ENCODE measurements at regions not wholly inside any gene's neighbourhood (a gene's known extent, or its start where the extent isn't known, plus 50 kb on each side); places are given as distances from the start of the nearest gene placed in this dataset.

DNA sequence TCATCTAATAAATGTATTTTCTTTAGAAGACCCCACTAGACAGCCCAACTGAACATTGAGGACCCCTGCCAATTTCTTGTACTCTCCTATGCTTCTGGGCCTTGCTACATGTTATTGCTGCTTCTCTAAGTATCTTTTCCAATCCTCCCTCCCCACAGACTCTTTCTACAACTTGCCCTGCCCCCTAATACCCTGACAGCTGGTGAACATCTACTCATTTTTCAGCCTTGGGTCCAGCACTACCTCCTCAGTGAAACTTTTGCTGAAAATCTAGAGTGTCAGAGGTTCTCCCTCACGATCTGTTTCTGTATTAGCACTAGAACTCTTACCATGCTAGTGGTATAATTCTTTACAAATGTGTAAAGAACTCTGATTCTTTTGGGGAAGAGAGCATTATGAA is 106.8 kb upstream of the SIX3 start:
- TF ChIP-seq, protein P1, sequence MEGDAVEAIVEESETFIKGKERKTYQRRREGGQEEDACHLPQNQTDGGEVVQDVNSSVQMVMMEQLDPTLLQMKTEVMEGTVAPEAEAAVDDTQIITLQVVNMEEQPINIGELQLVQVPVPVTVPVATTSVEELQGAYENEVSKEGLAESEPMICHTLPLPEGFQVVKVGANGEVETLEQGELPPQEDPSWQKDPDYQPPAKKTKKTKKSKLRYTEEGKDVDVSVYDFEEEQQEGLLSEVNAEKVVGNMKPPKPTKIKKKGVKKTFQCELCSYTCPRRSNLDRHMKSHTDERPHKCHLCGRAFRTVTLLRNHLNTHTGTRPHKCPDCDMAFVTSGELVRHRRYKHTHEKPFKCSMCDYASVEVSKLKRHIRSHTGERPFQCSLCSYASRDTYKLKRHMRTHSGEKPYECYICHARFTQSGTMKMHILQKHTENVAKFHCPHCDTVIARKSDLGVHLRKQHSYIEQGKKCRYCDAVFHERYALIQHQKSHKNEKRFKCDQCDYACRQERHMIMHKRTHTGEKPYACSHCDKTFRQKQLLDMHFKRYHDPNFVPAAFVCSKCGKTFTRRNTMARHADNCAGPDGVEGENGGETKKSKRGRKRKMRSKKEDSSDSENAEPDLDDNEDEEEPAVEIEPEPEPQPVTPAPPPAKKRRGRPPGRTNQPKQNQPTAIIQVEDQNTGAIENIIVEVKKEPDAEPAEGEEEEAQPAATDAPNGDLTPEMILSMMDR (IDR thresholded peaks at IDR 0.05; ENCODE audit: extremely low read depth in 1 of 2, insufficient read depth in 1 of 2, low read depth in 1 of 2, low read length in 2 of 2) = no peak
- no peak for TF ChIP-seq POLR2A (IDR thresholded peaks at IDR 0.05; ENCODE audit: low read depth, low read length)
